Testis (tissue), 2 donors: ENCODE measurements at regions not wholly inside any gene's neighbourhood (a gene's known extent, or its start where the extent isn't known, plus 50 kb on each side); places are given as distances from the start of the nearest gene placed in this dataset.

Experiments
- DNase-seq: peaks from one replicate; pipeline ENCODE4 v3.0.0-alpha.2; 2019
- H3K27ac ChIP-seq, 2 donors: fragments of 200-600 bp; sonication (generic); one replicate each; pipeline ENCODE4 v1.5.1; 2019
- H3K27me3 ChIP-seq: fragments of 200-600 bp; sonication (generic); one replicate; pipeline ENCODE4 v1.5.1; 2019
- H3K36me3 ChIP-seq: fragments of 200-600 bp; sonication (generic); one replicate; pipeline ENCODE4 v1.5.1; 2017; ENCODE audit warnings: low read depth; ENCODE audit errors: missing control alignments
- H3K4me1 ChIP-seq: fragments of 200-600 bp; sonication (generic); one replicate; pipeline ENCODE4 v1.5.1; 2019
- H3K4me3 ChIP-seq, 2 donors: fragments of 200-600 bp; sonication (generic); one replicate each; pipeline ENCODE4 v1.5.1; 2017 to 2019
- H3K9me3 ChIP-seq: fragments of 200-600 bp; sonication (generic); one replicate; pipeline ENCODE4 v1.5.1; 2017
- CTCF ChIP-seq, 3 experiments: fragments of 450-650 bp in 2 of 3; fragments of 200-600 bp in 1 of 3; sonication (generic) in 1 of 3; IDR thresholded peaks; one replicate each; pipeline ENCODE4 v1.5.1; 2016 to 2019; ENCODE audit warnings: antibody characterized with exemption in 3 of 3, mild to moderate bottlenecking in 2 of 3, moderate library complexity in 1 of 3
- POLR2A ChIP-seq: fragments of 450-650 bp; IDR thresholded peaks from one replicate; pipeline ENCODE4 v1.6.1; 2017; ENCODE audit warnings: antibody characterized with exemption, mild to moderate bottlenecking, moderate library complexity
- WGBS, 2 donors: methylation state at CpG; one replicate each; pipeline ENCODE4 v1.1.5; 2018; 5-methylcytosine and 5-hydroxymethylcytosine counted together
- intact Hi-C: fragments of 100-400 bp; cut with DNase I; formaldehyde crosslinking; loops from one replicate; pipeline ENCODE4 v1.15.1; 2023; ENCODE audit warnings: low total_unique reads

GRCh38 chr5:89471541-89471940 is 588.6 kb upstream of the MEF2C start:
- H3K36me3 ChIP-seq, result no peaks in the 10 kb centered on the region
- no peaks in the 10 kb centered on the region for H3K27me3 ChIP-seq
- WGBS, 2 donors, result 59 to 70% methylated on average over 1 of the region's 1 CpG
- no peak overlapping the region for H3K27ac ChIP-seq
- H3K4me3 ChIP-seq, result no peak overlapping the region
- no peaks in the 10 kb centered on the region for H3K9me3 ChIP-seq
- H3K4me1 ChIP-seq, result no peaks in the 10 kb centered on the region
- intact Hi-C loops, result no loop called here
- no peak for DNase-seq
- no peak for TF ChIP-seq CTCF (IDR thresholded peaks at IDR 0.05)
- TF ChIP-seq POLR2A, result no peak

DNA sequence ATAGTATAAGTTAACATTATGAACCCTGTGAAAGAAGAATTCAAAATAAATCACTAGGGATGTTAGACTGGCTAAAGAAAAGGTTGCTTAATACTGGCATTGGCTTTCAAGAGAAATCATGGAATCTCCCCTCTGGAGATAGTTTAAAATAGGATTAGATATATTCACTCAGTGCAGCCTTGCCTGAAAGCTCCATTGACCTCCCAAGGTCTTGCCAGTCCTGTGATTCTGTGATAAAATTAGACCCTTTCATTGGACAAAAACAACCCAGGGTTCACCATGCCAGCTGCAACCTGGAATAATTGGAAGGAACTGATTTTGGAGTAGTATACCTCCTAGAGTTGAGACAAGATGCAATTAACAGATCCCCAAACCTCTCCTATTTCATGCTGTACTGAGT is 588.1 kb upstream of the MEF2C start:
- no peak for DNase-seq
- Histone ChIP-seq H3K4me3 (no peak overlapping the region), H3K9me3 (no peaks in the 10 kb centered on the region), H3K27me3 (no peaks in the 10 kb centered on the region), H3K27ac (no peak overlapping the region), H3K36me3 (no peaks in the 10 kb centered on the region), H3K4me1 (no peaks in the 10 kb centered on the region)
- intact Hi-C loops, result no loop called here
- no peak for TF ChIP-seq CTCF (IDR thresholded peaks at IDR 0.05)
- no peak for TF ChIP-seq POLR2A

- Histone ChIP-seq H3K27ac (no peak overlapping the region), H3K4me1 (no peaks in the 10 kb centered on the region), H3K27me3 (no peaks in the 10 kb centered on the region), H3K9me3 (no peaks in the 10 kb centered on the region), H3K4me3 (no peak overlapping the region), H3K36me3 (no peaks in the 10 kb centered on the region)
- intact Hi-C loops, result no loop called here
- whole genome bisulfite sequencing, 2 donors, result 64 to 76% methylated on average over 1 of the region's 1 CpG
- no peak for DNase-seq
- no peak for TF ChIP-seq CTCF (IDR thresholded peaks at IDR 0.05)
- no peak for TF ChIP-seq POLR2A
These were observed 587.7 kb upstream of the MEF2C start for GRCh38 chr5:89470658-89471057.

DNA sequence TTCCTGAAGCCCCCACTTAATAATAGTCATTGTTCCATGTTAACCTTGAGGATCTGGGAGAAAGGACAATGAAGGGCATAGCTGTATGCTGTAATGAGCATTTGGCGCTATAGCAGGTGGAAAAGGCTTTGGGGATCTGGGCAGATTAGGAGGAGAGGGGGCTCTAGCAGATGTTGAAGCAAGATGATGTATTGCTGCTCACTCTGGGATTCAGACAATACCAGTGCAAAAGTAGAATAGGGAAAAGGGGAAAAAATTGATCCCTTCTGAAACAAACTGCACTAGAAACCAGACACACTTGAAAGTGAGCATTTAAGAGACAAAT is 575.3 kb upstream of the MEF2C start:
- H3K27me3 ChIP-seq, result no peaks in the 10 kb centered on the region
- H3K27ac ChIP-seq, result no peak overlapping the region
- DNase-seq, result no peak
- H3K9me3 ChIP-seq, result no peaks in the 10 kb centered on the region
- no peaks in the 10 kb centered on the region for H3K4me1 ChIP-seq
- intact Hi-C loops, result no loop called here
- TF ChIP-seq POLR2A (no peak), CTCF (IDR thresholded peaks at IDR 0.05) (no peak)
- H3K4me3 ChIP-seq, result no peak overlapping the region
- WGBS, 2 donors, result 89% methylated on average over 1 of the region's 1 CpG
- no peaks in the 10 kb centered on the region for H3K36me3 ChIP-seq

- Histone ChIP-seq H3K27ac (peak overlapping the region in 1 of 2 donors; percentile 31), H3K36me3 (no peaks in the 10 kb centered on the region), H3K9me3 (no peaks in the 10 kb centered on the region), H3K4me1 (no peaks in the 10 kb centered on the region), H3K27me3 (no peaks in the 10 kb centered on the region), H3K4me3 (no peak overlapping the region)
- DNase-seq, result no peak
- TF ChIP-seq POLR2A (no peak), CTCF (IDR thresholded peaks at IDR 0.05) (no peak)
- intact Hi-C loops, result no loop called here
- 71 to 80% methylated on average over 6 of the region's 6 CpGs for WGBS, 2 donors
These were observed 574.7 kb upstream of the MEF2C start for GRCh38 chr5:89457411-89458331.
